ENCODE measurements at regions not wholly inside any gene's neighbourhood (a gene's known extent, or its start where the extent isn't known, plus 50 kb on each side); places are given as distances from the start of the nearest gene placed in this dataset.
"Not testable (repeated sequence)": the region's sequence is repeated elsewhere in the genome, so short reads cannot be mapped to it uniquely, and the experiment has no call there.

DNA sequence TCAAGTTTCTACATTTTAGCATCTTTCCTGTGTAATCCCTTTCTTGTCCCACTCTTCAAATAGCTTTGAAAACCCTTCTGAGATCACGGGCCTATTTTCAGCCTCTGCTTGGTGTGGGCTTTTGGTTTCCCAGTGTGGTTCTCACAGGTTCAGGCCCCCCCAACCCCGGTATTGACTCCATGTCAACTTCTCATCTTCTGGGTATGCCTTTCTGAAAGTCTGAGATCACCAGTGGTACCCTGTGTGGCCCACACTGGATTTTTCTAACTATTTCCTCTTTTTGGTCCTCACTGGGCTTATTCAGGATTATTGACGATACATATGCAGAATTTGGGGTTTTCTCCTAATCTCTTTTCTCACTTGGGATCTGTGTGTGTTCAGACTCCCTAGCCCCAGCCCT, 146.9 kb upstream of the PLGLB2 start:
- H3K4me1 ChIP-seq; DNase-seq (ENCODE audit: low spot score); H3K27me3 ChIP-seq; H3K36me3 ChIP-seq; H3K9me3 ChIP-seq; H3K27ac ChIP-seq; H3K4me3 ChIP-seq: not testable (repeated sequence)

DNA sequence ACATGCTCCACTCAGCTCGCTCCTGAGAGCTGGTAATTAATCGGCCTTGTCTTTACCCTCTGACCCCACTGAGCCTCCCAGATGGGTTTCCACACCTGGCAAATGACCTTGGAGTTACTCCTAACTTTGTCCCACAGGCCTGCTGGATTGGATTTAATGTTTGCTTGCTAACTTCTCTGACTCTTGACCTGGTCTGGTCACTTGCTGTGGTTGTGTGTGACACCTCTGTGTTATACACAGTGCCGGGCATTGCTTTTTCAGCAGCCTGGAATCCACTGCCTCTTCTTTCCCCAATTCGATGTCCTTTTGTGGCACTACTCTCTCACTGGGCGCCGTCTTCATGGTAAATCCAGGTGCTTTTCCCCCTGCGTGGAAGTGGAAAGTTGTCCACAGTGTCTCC, 145.8 kb upstream of the PLGLB2 start:
- not testable (repeated sequence) for H3K36me3 ChIP-seq; H3K27ac ChIP-seq; H3K9me3 ChIP-seq; DNase-seq (ENCODE audit: low spot score); H3K27me3 ChIP-seq; H3K4me1 ChIP-seq; H3K4me3 ChIP-seq

DNA sequence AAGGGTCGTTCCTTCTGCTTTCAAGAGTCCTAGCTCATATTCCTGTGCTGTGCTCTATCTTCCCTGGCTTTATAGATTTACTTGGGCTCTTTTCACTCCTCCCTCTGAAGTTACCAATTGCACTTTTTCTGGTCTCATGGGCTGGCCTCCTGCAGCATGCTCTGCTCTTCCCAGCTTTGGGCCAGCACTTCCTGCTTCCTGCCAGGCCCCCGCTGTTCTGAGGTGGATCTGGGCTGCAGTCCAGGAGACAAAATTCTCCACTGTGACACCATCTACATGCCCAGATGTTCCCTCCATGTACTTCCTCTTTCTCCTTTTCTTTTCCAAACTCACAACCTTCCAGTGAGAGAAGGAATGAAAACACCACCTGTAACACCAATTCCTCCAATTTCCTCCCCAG, 145.2 kb upstream of the PLGLB2 start:
- H3K36me3 ChIP-seq; H3K4me3 ChIP-seq; H3K4me1 ChIP-seq; H3K27ac ChIP-seq; DNase-seq (ENCODE audit: low spot score); H3K9me3 ChIP-seq; H3K27me3 ChIP-seq: not testable (repeated sequence)

DNA sequence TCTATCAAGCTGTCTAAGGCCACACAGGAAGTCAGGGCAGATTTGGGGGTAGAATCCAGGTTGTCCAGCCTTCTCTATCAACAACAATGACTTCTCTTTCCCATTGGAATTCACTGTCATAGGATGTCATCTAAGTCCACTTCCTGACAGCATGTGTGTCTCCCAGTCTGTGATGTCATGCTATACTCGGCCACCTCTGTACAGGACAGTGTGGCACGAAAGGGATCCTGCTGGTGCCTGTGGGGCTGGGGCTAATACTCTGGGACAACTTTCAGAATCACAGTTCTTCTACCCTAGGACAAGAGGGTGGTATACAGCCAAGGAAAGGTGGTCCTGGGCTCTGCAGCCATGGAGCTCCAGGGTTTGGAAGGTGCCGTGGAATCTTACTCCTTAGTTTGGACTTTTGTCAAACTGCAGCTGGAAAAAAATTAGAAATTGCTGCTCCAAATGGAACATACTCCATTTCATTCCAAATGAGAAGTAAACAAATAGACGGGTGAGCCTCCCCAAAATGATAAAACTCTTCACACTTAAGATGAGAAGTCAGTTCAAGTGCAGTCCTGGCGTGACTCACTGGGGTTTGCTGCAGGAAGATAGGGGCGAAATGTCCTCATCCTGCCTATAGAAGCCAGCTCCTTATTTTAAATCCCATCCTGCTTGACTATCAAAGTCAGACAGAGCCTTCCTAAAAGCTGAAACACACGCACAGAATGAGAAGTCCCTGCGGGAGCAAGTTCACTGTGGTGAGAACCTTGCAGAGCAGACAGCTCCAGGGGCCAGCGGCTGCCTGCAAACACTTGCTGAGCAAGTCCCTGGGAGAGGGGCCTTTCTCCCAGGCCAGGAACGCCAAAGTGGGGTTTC, 144.2 kb upstream of the PLGLB2 start:
- H3K27me3 ChIP-seq: not testable (repeated sequence)

DNA sequence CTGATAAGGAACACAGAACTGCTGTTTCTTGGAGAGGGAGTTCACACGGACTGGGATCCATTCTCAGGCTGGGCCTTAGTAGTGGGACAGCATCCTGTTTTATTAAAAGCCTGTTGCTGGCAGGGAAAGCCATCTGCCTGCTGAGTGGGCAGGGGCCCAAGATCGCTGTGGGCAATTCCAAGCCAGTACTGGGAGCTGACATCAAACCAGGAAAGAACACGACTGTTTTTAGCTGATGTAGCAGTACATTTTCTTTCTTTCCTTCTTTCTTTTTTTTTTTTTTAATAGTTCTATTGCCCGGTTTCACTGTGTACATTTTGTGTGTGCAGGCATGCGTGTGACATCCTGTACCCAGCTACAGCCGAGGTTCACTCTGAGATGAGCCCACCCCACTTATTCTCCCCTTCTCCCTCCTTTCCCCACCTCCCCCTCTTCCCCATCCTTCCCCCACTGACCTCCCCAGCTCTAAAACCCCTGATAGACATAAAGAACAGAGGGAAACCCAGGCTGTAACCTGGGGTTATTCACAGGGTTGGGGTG, 143.5 kb upstream of the PLGLB2 start:
- H3K4me1 ChIP-seq; H3K4me3 ChIP-seq; H3K36me3 ChIP-seq; H3K9me3 ChIP-seq; H3K27me3 ChIP-seq; DNase-seq (ENCODE audit: low spot score): not testable (repeated sequence)
- H3K27ac ChIP-seq: peak overlapping the region in 1 of 2 donors; percentile 56

More for the DNA sequence above, 144.2 kb upstream of the PLGLB2 start:
- H3K36me3 ChIP-seq; H3K4me3 ChIP-seq; H3K4me1 ChIP-seq; H3K9me3 ChIP-seq; DNase-seq (ENCODE audit: low spot score): not testable (repeated sequence)
- H3K27ac ChIP-seq: peak overlapping the region in 1 of 2 donors; percentile 56

DNA sequence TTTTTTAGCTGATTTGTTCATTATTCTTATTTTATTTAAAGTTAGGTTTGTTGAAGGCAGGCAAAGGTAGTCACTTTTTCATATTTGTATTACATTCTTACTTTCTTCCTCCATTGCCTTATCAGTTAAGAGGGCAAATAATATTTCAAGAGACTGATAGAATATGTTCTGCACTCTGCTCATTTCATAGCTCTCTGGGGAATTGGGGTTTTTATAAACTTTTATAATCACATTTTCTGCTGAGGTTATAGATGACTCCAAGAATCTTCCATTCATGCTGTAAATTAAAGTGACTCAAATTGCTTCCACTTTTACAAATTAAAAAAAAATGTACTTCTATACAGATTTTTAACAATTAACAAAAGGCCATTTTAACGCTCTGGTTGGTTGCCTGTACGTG, 142.9 kb upstream of the PLGLB2 start:
- H3K9me3 ChIP-seq; H3K4me3 ChIP-seq; H3K27ac ChIP-seq; H3K36me3 ChIP-seq; H3K27me3 ChIP-seq; H3K4me1 ChIP-seq; DNase-seq (ENCODE audit: low spot score): not testable (repeated sequence)

DNA sequence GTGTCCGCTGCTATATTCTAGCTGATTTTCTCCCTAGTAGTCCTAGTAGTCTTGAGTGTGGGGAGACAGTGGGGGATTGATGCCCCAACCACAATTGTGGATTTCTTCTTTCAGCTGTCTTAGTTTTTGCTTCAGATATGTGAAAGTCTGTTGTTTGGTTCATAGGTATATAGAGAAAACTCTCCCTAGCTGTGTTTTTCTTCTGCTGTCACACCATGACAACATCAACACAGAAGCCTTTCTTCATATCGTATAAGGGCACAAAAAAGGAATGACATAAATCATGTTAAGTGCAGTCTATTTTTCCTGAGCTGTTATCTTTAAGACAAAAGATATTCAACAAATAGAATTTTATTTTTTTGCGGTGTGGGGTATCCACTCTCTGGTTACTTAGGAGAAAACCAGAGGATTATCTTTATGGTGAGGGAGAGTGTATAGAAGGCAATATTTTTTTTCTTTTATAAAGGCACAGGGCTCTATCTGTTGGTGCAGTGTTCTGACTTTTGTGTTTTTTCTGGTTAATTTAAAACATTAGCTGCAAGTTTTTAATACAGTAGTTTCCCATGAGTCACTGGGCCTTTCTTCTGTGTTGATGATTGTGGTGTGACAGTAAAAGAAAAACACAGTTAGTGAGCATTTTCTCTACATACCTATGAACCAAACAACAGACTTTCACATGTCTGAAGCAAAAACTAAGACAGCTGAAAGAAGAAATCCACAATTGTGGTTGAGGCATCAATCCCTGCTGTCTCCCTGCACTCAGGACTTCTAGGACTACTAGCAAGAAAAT, 139.3 kb upstream of the PLGLB2 start:
- H3K36me3 ChIP-seq; H3K4me1 ChIP-seq; DNase-seq (ENCODE audit: low spot score); H3K9me3 ChIP-seq; H3K27ac ChIP-seq; H3K4me3 ChIP-seq; H3K27me3 ChIP-seq: not testable (repeated sequence)

DNA sequence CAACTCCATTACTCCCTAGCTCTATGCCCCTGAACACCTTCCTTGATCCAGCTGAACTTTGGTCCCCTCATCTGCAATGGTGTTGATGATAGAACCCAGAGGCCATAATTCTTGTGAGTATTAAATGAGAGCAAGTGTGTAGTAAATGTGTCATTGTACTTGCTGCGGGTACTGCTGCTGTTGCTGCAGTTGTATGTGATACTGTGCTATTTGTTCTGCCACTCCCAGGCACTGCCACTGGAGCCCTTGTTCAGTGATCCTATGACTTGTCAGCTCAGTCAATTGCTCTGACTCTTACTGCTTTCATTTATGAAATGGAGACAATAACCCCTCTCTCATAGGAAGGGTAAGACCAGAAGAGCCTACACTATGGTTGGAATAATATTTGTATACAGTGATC, 136.9 kb upstream of the PLGLB2 start:
- not testable (repeated sequence) for H3K9me3 ChIP-seq; H3K36me3 ChIP-seq; H3K4me1 ChIP-seq; H3K27ac ChIP-seq; DNase-seq (ENCODE audit: low spot score); H3K27me3 ChIP-seq; H3K4me3 ChIP-seq

DNA sequence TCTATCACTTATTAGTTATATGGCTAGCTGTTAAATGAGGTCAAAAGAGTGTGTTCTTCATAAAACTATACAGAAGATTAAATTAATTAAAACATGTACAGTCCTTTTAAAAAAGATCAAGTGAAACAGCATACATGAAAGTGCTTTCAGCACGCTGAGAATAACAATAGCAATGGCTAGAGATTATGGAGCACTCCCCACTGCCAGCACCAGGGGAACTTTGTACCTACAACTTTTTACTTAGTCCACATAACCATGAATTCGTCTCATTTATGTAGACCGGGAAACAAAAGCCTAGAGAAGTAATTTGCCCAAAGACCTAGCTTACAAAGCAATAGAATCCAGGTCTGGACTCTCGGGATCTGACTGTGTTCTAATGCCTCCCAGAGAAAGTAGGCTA, 136.5 kb upstream of the PLGLB2 start:
- not testable (repeated sequence) for DNase-seq (ENCODE audit: low spot score); H3K27ac ChIP-seq; H3K27me3 ChIP-seq

DNA sequence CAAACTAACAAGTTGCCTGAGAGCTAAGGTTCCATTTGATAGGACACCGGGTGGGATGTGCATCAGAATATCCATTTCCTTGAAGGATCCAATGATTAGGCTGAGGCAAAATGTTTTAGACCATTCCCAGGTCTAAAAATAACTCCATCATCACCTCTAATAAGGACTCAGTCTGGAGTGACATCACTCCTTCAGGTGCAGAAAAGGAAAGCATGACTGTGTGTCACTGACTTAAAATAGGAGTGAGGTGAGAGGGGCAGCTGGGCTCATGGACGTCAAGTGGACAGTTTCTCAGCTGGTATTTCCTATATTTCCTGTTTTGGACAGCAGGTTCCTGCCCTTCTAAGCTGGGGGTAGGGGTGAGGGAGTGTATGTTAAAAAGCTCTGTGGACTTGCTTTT, 135.9 kb upstream of the PLGLB2 start:
- H3K4me3 ChIP-seq, H3K36me3 ChIP-seq: not testable (repeated sequence)

More for the DNA sequence above, 136.5 kb upstream of the PLGLB2 start:
- not testable (repeated sequence) for H3K36me3 ChIP-seq, H3K4me3 ChIP-seq, H3K9me3 ChIP-seq, H3K4me1 ChIP-seq

DNA sequence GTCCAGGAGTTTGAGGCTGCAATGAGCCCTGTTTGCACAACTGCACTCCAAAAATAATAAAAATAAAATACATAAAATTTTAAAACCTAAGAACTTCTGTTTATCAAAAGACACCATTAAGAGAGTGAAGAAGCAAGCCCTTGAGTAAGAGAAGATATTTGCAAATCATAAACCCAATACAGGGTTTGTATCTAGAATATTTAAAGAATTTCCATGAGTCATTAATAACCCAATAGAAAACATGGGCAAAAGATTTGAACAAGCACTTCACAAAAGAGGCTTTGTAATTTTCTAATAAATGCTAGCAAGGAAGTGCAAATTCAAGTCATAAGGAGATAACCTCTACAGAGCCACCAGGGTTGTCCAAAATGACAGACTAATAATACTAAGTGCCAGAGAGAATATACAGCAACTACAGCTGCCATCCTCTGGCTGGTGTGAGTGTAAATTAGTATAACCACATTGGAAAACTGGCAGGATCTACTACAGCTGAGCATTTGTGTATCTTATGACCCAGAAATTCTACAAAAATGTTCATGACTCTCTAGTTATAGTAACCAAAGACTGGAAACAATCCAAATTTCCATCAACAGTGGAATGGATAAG, 133.0 kb upstream of the PLGLB2 start:
- not testable (repeated sequence) for H3K4me3 ChIP-seq; H3K36me3 ChIP-seq; H3K4me1 ChIP-seq; H3K27ac ChIP-seq; H3K9me3 ChIP-seq; H3K27me3 ChIP-seq; DNase-seq (ENCODE audit: low spot score)

More for the DNA sequence above, 135.9 kb upstream of the PLGLB2 start:
- not testable (repeated sequence) for DNase-seq (ENCODE audit: low spot score); H3K27me3 ChIP-seq; H3K9me3 ChIP-seq; H3K27ac ChIP-seq; H3K4me1 ChIP-seq

DNA sequence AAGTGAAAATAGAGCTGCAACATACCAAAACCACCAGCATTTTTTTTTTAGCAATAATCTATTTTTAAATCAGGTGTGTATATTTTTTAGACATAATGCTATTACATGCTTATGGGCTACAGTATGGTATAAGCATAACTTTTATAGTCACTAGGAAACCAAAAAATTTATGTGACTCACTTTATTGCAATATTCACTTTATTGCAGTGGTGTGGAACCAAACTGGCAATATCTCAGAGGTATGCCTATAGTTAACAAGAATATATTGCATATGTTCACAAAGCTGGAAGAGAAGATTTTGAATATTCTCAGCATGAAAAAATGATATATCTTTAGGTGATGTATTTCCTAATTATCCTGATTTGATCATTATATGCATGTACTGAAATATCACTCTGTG, 128.8 kb upstream of the PLGLB2 start:
- not testable (repeated sequence) for H3K9me3 ChIP-seq; H3K4me1 ChIP-seq; H3K27me3 ChIP-seq; DNase-seq (ENCODE audit: low spot score); H3K27ac ChIP-seq; H3K4me3 ChIP-seq; H3K36me3 ChIP-seq

DNA sequence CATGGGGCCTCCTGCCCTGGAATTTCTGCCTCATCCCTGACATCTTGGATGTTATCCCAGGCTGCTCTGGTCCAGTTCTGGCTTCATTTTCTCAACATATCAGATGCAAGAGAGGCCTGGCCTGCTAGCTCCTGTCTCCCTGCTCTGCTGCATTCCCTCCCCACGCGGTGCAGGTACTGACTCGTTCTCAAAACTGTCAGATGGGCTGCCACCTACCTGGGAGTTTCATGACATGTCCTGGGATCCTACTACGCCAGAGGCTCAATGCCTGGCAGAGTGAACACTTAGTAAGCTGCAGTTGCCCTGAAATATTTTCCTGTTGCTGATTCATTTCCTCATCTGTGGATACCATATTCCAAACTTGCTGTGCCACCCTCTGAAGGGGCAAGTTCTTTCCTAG, 126.7 kb upstream of the PLGLB2 start:
- H3K27ac ChIP-seq; H3K36me3 ChIP-seq; H3K4me1 ChIP-seq; H3K9me3 ChIP-seq; H3K27me3 ChIP-seq; H3K4me3 ChIP-seq; DNase-seq (ENCODE audit: low spot score): not testable (repeated sequence)

DNA sequence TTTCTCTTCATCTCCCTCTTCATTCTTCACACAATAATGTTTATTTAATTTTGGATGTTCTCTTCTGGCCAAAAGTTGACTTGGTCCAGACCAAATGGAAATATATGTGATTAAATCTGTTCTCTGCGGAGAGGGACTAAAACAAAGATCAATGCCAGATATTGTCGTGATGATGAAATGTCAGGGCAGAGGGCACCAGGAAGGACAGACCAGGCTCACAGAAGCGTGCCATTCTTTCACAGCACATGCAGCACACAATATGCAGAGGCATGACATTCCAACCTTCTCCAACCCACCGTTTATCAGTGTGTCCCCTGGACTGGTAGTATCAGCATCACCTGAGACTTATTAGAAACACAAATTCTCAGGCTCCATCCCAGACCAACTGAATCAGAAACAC, 125.2 kb upstream of the PLGLB2 start:
- DNase-seq (ENCODE audit: low spot score); H3K27ac ChIP-seq; H3K27me3 ChIP-seq; H3K4me1 ChIP-seq; H3K4me3 ChIP-seq; H3K9me3 ChIP-seq; H3K36me3 ChIP-seq: not testable (repeated sequence)

All from right atrium auricular region (tissue), 2 donors.